Caco-2 (cell line): ENCODE measurements at regions not wholly inside any gene's neighbourhood (a gene's known extent, or its start where the extent isn't known, plus 50 kb on each side); places are given as distances from the start of the nearest gene placed in this dataset.

Experiments
- BruUV-seq: library from RNA; stranded (reverse); fragments of 400-500 nt; replicated peaks from 2 replicates; lab custom pipeline; 2021; lab: Mats Ljungman, UMichigan
- CTCF ChIA-PET: fragments of 300-600 bp; sonication (Branson Sonifier 250); formaldehyde crosslinking; loops from one replicate; lab custom pipeline; 2022; ENCODE audit warnings: antibody characterized with exemption; lab: Charles Lee
- POLR2A ChIA-PET: fragments of 300-600 bp; sonication (Branson Sonifier 250); formaldehyde crosslinking; loops from one replicate; lab custom pipeline; 2022; ENCODE audit warnings: antibody characterized with exemption; lab: Charles Lee
- DNase-seq, 2 experiments: peaks; one replicate each; pipeline versions ENCODE4 v3.0.0 to v3.0.0-alpha.2; 2020 to 2022
- H3K27me3 ChIP-seq: replicated peaks from 2 replicates; pipeline ENCODE4 v1.6.0; 2011; ENCODE audit warnings: low read length; ENCODE audit not compliant: control insufficient read depth, insufficient read depth
- H3K36me3 ChIP-seq: 2 replicates; pipeline ENCODE4 v1.5.1; 2011; ENCODE audit warnings: low read length; ENCODE audit not compliant: control insufficient read depth, insufficient read depth
- H3K4me1 ChIP-seq: fragments of 250-450 bp; sonication (Bioruptor Pico); 2 replicates; pipeline ENCODE4 v1.5.1; 2020; ENCODE audit warnings: mild to moderate bottlenecking
- H3K4me3 ChIP-seq: 2 replicates; pipeline ENCODE4 v1.5.1; 2011; ENCODE audit warnings: low read depth, mild to moderate bottlenecking, control low read depth, low read length
- H3K9me3 ChIP-seq: fragments of 250-450 bp; sonication (Bioruptor Pico); 2 replicates; pipeline ENCODE4 v1.5.1; 2020; ENCODE audit warnings: mild to moderate bottlenecking, moderate library complexity
- H3K27ac Mint-ChIP-seq: one replicate; pipeline ENCODE4 v1.8.0; 2022; ENCODE audit warnings: mixed read lengths; ENCODE audit not compliant: unreplicated experiment
- H3K27me3 Mint-ChIP-seq: one replicate; pipeline ENCODE4 v1.8.0; 2022; ENCODE audit warnings: mixed read lengths; ENCODE audit not compliant: insufficient read depth, unreplicated experiment
- H3K36me3 Mint-ChIP-seq: one replicate; pipeline ENCODE4 v1.8.0; 2022; ENCODE audit warnings: mild to moderate bottlenecking, mixed read lengths; ENCODE audit not compliant: insufficient read depth, unreplicated experiment
- H3K4me1 Mint-ChIP-seq: one replicate; pipeline ENCODE4 v1.8.0; 2022; ENCODE audit warnings: low read depth, mixed read lengths; ENCODE audit not compliant: unreplicated experiment
- H3K4me3 Mint-ChIP-seq: one replicate; pipeline ENCODE4 v1.8.0; 2022; ENCODE audit warnings: mild to moderate bottlenecking, moderate library complexity, mixed read lengths; ENCODE audit not compliant: unreplicated experiment
- H3K9me3 Mint-ChIP-seq: one replicate; pipeline ENCODE4 v1.8.0; 2022; ENCODE audit warnings: mixed read lengths; ENCODE audit not compliant: unreplicated experiment
- CTCF ChIP-seq, 2 experiments: fragments of 200-600 bp in 1 of 2; IDR thresholded peaks; 1 replicate in 1 of 2; 2 replicates in 1 of 2; pipeline versions ENCODE4 v1.5.1 to v1.8.0; 2011 to 2022; ENCODE audit warnings: antibody characterized with exemption in 1 of 2, control low read depth in 1 of 2, inconsistent platforms in 1 of 2, low read depth in 1 of 2, low read length in 1 of 2, mild to moderate bottlenecking in 1 of 2, moderate library complexity in 1 of 2; ENCODE audit not compliant: insufficient read depth in 1 of 2, severe bottlenecking in 1 of 2, unreplicated experiment in 1 of 2
- intact Hi-C: fragments of 100-400 bp; cut with micrococcal nuclease; formaldehyde crosslinking; loops from one replicate; pipeline ENCODE4 v1.10.0; 2022; ENCODE audit not compliant: unreplicated experiment

DNA sequence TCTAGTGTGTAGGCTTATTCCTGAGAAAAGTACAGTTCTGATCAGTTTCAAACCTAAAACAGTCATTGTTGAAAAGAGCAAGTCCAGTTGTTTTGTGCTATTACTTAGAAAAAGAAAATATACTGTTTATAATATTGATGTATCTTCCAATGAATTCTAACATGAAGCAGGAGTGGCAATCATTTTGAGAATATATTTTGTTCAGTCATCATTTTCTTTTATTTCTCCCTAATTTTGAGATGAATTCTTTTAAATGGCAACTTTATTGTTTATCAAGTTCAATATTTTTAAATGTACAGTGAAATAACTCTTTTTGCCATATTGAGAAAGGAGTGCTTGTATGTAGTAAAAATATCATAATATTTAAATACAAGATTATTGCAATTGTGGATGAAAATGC, 862.2 kb upstream of the MDGA2 start:
- Histone ChIP-seq H3K36me3 (no peaks in the 10 kb centered on the region), H3K9me3 (no peaks in the 10 kb centered on the region), H3K4me3 (no peak overlapping the region), H3K27me3 (no peaks in the 10 kb centered on the region), H3K4me1 (no peaks in the 10 kb centered on the region)
- Mint-ChIP-seq H3K36me3 (no peaks in the 10 kb centered on the region), H3K4me1 (no peaks in the 10 kb centered on the region), H3K27ac (no peak overlapping the region), H3K9me3 (no peaks in the 10 kb centered on the region), H3K27me3 (no peaks in the 10 kb centered on the region), H3K4me3 (no peak overlapping the region)
- no peak for TF ChIP-seq CTCF (IDR thresholded peaks at IDR 0.05; ENCODE audit: insufficient read depth in 1 of 2, low read depth in 1 of 2, low read length in 1 of 2, severe bottlenecking in 1 of 2, unreplicated experiment in 1 of 2)
- BruUV-seq: no TSS peak
- POLR2A ChIA-PET: no interaction called here
- intact Hi-C loops: loop anchor here (5.0 kb wide), 1 partner anchor 635 kb away; no protein-coding TSS in a partner anchor
- CTCF ChIA-PET: no interaction called here
- no peak for DNase-seq

- Mint-ChIP-seq H3K36me3 (no peaks in the 10 kb centered on the region), H3K4me3 (no peak overlapping the region), H3K9me3 (peaks cover 6% of the 10 kb centered on the region), H3K4me1 (no peaks in the 10 kb centered on the region), H3K27me3 (peaks cover 3% of the 10 kb centered on the region), H3K27ac (no peak overlapping the region)
- TF ChIP-seq CTCF (IDR thresholded peaks at IDR 0.05; ENCODE audit: insufficient read depth in 1 of 2, low read depth in 1 of 2, low read length in 1 of 2, severe bottlenecking in 1 of 2, unreplicated experiment in 1 of 2): peak in 1 of 2 experiments; percentile 16
- intact Hi-C loops: loop anchor here (5.0 kb wide), 1 partner anchor 636 kb away; no protein-coding TSS in a partner anchor
- H3K4me3 ChIP-seq: no peak overlapping the region
- CTCF ChIA-PET: no interaction called here
- POLR2A ChIA-PET: no interaction called here
- peak; percentile 26 to 37 for DNase-seq
- BruUV-seq: no TSS peak
- H3K36me3 ChIP-seq: no peaks in the 10 kb centered on the region
- no peaks in the 10 kb centered on the region for H3K27me3 ChIP-seq
- H3K4me1 ChIP-seq: no peaks in the 10 kb centered on the region
- H3K9me3 ChIP-seq: no peaks in the 10 kb centered on the region
Measured at GRCh38 chr14:48536318-48536717, 860.9 kb upstream of the MDGA2 start.

GRCh38 chr14:48527832-48528231, 852.4 kb upstream of the MDGA2 start:
- peaks cover 3% of the 10 kb centered on the region for H3K27me3 Mint-ChIP-seq
- ChIA-PET POLR2A (no interaction called here), CTCF (no interaction called here)
- no peak for TF ChIP-seq CTCF (IDR thresholded peaks at IDR 0.05; ENCODE audit: insufficient read depth in 1 of 2, low read depth in 1 of 2, low read length in 1 of 2, severe bottlenecking in 1 of 2, unreplicated experiment in 1 of 2)
- no peaks in the 10 kb centered on the region for H3K36me3 Mint-ChIP-seq
- H3K36me3 ChIP-seq: no peaks in the 10 kb centered on the region
- DNase-seq: peak in 1 of 2 experiments; percentile 1
- no peak overlapping the region for H3K4me3 Mint-ChIP-seq
- H3K4me1 ChIP-seq: no peaks in the 10 kb centered on the region
- no peak overlapping the region for H3K27ac Mint-ChIP-seq
- H3K9me3 Mint-ChIP-seq: peaks cover 6% of the 10 kb centered on the region
- BruUV-seq: no TSS peak
- intact Hi-C loops: no loop called here
- no peak overlapping the region for H3K4me3 ChIP-seq
- no peaks in the 10 kb centered on the region for H3K9me3 ChIP-seq
- H3K27me3 ChIP-seq: no peaks in the 10 kb centered on the region; the same call in 1 of the 2 replicates
- H3K4me1 Mint-ChIP-seq: no peaks in the 10 kb centered on the region
